Stimulated activated CD4-positive, alpha-beta T cell treated with anti-CD3 and anti-CD28 coated beads, Interleukin-4, amount 100 ng/mL, for 4 hours (primary cell): ENCODE measurements at regions not wholly inside any gene's neighbourhood (a gene's known extent, or its start where the extent isn't known, plus 50 kb on each side); places are given as distances from the start of the nearest gene placed in this dataset.

Experiments
- DNase-seq, 2 experiments: peaks; one replicate each; pipeline ENCODE4 v3.0.0-alpha.2; 2020

DNA sequence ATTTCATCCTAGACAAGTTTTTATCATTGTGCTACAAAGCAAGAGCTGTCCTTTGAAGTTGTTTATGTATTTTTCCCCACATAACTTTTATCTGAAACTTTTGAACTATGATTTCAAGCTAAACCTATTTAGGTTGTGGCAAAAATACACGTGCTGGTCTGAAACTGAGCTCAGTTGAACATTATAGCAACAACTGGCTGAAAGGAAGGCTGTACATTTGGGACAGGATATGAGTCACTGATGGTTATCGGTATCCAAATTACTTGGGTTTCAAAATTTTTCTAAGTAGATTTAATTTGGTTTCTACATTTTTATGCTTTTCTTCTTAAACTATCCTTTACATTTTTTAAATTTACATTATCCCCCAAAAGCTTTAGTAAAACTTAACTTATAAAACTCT lies 627.3 kb upstream of the NUDT12 start:
- DNase-seq: no peak

GRCh38 chr5:104189031-104189430 lies 626.4 kb upstream of the NUDT12 start:
- DNase-seq: no peak

GRCh38 chr5:104187656-104188055 lies 625.1 kb upstream of the NUDT12 start:
- DNase-seq: no peak

DNA sequence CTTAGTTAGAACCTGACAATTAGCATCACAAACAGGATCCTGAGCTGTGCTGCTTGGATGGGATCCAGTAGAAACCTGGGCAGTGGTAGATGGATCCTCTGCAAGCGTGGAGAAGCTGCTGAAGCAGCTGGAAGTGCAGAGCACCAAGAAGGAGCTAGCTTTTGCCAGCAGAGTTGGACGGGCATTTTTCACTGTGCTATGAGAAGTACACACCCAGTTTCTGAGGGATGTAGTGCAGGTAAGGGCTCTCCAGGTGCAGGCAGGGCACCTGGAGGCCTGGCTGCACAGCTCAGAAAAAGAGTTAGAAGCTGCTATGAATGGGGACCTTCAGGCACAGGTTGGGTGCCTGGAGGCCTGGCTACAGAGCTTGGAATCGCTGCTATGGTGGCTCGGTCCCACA lies 623.9 kb upstream of the NUDT12 start:
- DNase-seq: no peak

GRCh38 chr5:104186100-104186499 lies 623.5 kb upstream of the NUDT12 start:
- DNase-seq: no peak

DNA sequence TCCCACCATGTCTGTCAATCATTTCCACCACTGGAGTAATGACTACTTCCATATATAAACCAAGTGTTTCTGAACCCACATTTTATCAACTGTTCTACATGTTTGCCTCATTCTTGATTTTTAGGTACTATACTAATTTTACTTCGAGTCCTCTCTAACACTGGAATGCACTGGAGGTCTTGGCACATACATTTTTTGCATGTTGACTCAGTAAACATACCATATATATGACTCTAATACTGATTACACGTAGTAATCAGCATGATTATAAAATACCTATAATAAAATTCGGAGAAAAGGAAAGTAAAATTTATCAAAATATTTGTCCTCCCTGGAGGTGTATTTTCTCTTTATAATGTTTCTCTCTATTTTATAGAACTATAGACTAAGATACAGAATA lies 621.7 kb upstream of the NUDT12 start:
- no peak for DNase-seq

DNA sequence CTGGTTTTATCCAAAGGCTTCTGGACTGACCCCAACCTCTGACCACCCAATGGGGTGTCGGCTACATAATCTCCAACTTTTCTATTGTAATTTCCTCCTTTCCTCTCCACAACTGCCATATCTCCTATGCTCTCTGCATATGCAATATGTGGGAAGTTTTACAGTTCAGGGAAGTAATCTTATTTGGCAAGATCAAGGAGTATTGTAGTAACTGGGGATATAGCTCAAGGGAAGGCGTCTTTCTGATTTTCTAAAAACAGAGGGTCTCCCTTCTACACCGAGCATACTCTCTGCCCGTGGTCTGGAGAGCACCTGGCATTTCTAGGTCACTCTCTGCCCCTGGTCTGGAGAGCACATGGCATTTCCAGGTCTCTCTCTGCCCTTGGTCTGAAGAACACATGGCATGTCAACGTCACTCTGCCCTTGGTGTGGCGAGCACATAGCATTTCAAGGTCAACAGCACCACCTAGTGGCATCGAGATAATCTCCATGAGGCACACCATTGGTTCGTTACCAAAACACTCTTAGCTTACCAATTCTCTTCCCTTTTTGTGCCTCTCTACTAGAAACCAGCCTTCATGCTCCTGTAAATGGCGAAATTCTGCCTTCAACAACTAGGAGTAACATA lies 616.4 kb upstream of the NUDT12 start:
- DNase-seq: no peak

DNA sequence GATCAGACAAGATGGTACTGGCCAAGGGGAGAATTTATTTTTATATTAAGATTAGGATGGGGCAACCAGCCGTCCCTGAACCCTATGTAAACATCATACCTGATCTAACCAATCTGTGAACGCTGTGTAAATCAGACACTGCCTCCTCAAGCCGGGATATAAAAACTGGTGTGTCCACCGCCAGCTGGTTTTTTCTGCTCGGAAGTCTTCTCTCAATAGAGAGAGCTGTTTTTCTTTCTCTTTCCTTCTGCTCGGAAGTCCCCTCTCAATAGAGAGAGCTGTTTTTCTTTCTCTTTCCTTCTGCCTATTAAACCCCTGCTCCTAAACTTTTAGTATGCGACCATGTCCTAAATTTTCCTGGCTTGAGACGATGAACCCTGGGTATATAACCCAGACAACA lies 615.5 kb upstream of the NUDT12 start:
- DNase-seq: no peak

GRCh38 chr5:104177651-104178050 lies 615.1 kb upstream of the NUDT12 start:
- DNase-seq: no peak

DNA sequence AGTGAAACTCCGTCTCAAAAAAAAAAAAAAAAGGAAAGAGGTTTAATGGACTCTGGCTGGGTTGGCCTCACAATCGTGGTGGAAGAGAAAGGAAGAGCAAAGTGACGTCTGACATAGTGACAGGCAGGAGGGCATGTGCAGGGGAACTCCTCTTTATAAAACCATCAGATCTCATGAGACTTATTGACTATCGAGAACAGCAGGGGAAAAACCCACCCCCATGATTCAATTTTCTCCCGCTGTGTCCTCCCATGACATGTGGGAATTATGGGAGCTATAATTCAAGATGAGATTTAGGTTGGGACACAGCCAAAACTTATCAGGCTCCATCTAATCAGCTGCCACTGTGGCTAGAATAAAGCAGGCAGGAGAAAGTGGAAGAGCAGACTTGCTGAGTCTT lies 610.4 kb upstream of the NUDT12 start:
- no peak for DNase-seq

DNA sequence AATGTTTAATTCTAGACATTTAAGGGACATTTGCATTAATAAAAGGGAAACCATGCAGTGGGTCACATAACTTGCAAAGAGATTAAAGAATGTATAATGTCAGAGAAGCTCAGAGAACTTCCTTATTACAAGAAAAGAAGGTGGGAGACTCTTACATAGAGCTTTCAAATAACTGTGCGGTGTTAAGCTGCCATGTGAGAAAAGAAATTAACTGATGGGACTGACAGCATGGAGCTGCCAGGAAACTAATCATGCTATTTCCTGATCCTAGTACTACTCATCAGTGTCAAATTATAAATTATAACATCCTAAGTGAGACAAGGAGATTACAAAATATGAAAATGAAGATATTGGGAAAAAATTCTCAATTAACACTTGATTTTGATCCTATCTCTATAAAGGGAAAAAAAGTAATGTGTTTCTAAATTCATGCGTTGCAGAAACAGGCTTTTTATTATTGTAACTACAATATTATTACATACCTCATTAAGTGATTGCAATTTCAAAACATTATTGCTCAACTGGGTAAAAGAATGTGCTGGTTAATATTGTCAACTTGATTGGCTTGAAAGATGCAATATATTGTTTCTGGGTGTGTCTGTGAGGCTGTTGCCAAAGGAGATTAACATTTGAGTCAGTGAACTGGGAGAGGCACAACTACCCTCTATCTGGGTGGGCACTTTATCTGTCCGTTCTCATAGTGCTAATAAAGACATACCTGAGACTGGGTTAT lies 609.5 kb upstream of the NUDT12 start:
- no peak for DNase-seq

- no peak for DNase-seq
These were observed 608.3 kb upstream of the NUDT12 start for GRCh38 chr5:104170926-104171325.

DNA sequence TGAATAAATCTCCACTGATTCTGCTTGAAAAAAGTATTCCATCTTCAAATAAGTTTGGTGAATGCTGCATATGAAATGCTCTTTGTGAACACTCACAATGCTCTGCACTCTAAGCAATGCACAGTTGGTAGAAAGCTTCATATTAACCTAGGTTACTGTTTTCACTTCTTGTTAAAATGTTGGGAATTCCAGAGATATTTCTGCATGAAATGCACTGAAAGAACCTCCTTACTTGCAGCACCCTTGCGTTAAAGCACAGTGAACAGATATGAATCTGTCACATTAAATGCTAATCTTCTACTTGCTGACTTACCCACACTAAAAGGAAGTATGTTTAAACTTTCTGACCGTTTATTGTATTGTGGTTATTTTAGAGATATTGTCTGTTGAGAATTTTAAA lies 584.1 kb upstream of the NUDT12 start:
- DNase-seq: no peak

DNA sequence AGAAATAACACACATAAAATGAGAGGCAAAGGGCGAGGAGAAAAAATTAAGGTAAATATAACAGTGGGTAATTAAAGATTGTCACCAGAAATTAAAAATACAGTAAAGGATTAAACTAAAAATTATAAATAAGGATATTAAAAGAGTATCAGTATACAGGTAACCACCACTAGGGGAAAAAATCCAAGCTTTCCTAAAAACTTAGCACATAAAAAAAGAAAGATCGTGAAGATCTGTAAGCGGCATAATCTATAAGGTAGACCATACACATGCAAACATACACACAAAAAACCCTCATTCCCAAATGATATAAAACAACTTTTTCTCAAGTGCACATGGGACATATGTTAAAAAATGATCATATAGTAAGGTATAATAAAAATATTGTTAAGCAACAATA lies 577.3 kb upstream of the NUDT12 start:
- no peak for DNase-seq

DNA sequence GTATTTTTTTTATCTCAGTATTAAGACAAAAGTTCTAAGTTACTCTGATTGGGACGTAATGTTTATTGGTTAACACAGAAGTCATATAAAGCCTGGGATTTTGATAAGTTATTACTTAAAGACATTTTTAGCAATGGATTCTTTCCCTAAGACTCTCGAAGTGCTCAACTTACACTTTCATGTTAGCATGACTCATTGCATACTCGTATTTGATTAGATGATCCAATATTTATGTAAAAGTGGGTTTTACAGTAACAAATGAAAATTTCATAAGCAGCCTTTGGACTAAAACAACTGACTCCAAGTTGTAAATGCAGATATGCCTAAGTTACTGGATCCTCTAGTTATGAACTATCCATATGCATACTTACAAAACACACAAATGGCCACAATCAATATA lies 567.7 kb upstream of the NUDT12 start:
- no peak for DNase-seq

DNA sequence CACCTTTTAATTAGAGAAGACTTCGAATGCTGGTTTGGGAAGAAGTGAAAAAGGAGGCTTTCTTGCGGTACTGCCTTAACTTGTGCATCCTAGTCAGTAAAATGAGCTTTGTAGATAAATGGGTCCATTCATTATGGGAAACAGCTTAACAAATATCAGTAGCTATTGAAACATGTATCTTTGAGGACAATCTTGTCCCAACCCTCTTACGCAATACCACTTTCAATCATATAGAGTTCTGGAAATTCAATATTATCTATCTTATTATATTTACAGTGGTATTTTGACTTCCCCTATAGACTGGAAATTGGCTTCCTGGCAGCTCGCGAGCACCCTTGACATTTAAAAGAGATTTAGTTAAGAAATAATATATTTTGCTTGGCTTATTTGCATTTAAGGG lies 565.8 kb upstream of the NUDT12 start:
- DNase-seq: no peak

DNA sequence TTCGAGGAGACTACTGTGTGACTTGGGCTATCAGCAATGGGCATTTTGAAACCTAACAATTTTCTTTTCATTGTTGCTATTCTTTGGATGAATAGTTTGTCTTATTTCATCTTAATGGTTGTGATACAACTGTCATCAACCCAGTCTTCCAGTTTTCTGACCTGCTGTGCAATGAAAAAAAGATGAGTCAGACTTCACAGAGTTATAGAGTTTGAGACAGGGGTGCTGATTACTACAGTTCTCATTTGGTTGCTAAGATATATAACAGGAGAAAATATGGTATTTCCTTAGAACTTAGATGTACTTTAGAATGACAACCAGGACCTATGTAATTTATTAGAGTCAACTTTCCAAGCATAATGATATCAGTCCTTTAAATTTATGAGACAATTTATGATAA lies 564.4 kb upstream of the NUDT12 start:
- DNase-seq: no peak

DNA sequence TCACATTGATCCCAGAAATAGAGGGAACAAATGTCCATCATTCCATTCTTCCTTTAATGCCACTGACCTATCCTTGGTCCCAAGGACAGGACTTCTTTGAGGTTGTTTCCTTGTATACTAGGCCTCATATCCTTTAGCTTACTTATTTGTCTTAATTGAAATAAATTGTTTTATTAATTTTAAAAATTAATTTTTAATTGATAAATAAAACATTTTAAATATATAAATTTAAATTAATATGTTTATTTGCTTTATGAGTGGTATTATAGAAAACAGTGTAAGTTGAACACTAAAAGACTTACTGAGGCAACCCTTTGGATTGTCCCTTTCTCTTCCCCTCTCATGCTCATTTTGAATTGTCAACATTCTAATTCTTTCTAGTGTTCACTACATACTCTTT lies 556.9 kb upstream of the NUDT12 start:
- DNase-seq: no peak

DNA sequence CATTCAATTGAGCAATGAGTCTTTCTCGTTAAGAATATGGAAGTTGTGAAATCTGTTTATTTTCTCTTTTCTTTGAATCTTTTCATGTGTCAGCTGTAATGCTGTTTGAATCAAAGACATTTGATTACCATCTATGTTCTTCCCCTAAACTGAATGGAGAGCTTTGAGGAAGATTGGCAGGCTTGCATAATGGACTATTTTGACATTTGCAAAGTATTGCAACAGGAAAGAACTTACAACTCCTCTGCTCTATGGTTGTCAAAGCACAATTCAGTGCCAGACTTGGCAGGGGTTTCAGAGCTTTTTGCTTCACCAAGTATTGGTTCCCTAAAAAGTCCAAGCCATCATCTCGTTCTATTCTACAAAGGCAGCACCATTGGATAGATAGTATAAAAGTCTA lies 549.0 kb upstream of the NUDT12 start:
- DNase-seq: no peak

- no peak for DNase-seq
These were observed 533.9 kb upstream of the NUDT12 start for GRCh38 chr5:104096451-104096850.

DNA sequence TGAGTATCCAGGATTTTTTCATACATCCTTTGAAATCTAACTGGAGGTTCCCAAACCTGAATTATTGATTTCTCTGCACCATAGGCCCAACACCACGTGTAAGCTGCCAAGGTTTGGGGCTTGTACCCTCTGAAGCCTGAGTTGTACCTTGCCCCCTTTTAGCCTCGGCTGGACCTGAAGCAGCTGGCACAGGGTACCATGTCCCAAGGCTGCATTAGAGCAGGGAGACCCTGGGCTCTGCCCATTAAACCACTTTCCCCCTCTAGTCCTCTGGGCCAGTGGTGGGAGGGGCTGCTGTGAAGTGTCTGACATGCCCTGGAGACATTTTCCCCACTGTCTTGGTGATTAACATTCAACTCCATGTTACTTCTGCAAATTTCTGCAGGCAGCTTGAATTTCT lies 532.9 kb upstream of the NUDT12 start:
- no peak for DNase-seq

- DNase-seq: no peak
These were observed 526.5 kb upstream of the NUDT12 start for GRCh38 chr5:104088876-104089778.

- no peak for DNase-seq
These were observed 522.3 kb upstream of the NUDT12 start for GRCh38 chr5:104084896-104085295.

GRCh38 chr5:104082754-104083153 lies 520.2 kb upstream of the NUDT12 start:
- no peak for DNase-seq
